NT2/D1 (cell line): ENCODE measurements at regions not wholly inside any gene's neighbourhood (a gene's known extent, or its start where the extent isn't known, plus 50 kb on each side); places are given as distances from the start of the nearest gene placed in this dataset.

Experiments
- SUZ12 ChIP-seq: IDR thresholded peaks from 2 replicates; pipeline ENCODE4 v1.6.1; 2011; ENCODE audit not compliant: insufficient read length, insufficient read depth; ENCODE audit errors: extremely low read depth
- YY1 ChIP-seq: IDR thresholded peaks from 2 replicates; pipeline ENCODE4 v1.6.1; 2011; ENCODE audit not compliant: insufficient read length, insufficient read depth
- ZNF274 ChIP-seq: IDR thresholded peaks from 2 replicates; pipeline ENCODE4 v1.6.1; 2011; ENCODE audit warnings: mild to moderate bottlenecking, low read depth, low read length

DNA sequence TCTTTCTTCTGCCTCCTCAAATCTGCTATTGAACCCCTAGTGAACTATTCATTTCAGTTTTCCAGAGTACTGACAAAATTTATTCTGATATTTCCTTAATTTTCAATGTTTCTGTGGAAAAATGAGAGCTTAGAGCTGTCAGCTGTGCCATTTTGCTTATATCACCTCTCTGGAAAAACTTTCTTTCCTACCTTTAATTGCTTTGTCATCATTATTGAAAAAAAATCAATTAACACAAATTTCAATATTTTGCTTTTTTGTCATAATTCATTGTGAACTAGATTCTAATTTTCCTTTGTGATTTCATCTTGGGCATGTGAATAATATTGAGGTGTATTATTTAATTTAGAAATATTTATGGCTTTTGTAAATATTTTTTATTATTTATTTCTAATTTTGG is 126.5 kb downstream of the C1orf94 start:
- no peak for TF ChIP-seq ZNF274
- TF ChIP-seq SUZ12, result no peak
- TF ChIP-seq YY1, result no peak
